B cell (primary cell): ENCODE measurements at regions not wholly inside any gene's neighbourhood (a gene's known extent, or its start where the extent isn't known, plus 50 kb on each side); places are given as distances from the start of the nearest gene placed in this dataset.

Source experiments
- ATAC-seq: fragments of 200-7000 bp; cut with Tn5 transposase; one replicate; pipeline ENCODE4 v1.10.0; 2021; ENCODE audit warnings: low read depth, mild to moderate bottlenecking, moderate number of reproducible peaks, moderate library complexity
- CTCF ChIA-PET: fragments of 350-600 bp; sonication (Branson Sonifier 250); formaldehyde crosslinking; loops from one replicate; lab custom pipeline; 2021; ENCODE audit warnings: antibody characterized with exemption, inconsistent platforms; lab: Charles Lee
- POLR2A ChIA-PET: fragments of 350-600 bp; sonication (Branson Sonifier 250); formaldehyde crosslinking; loops from one replicate; lab custom pipeline; 2021; ENCODE audit warnings: antibody characterized with exemption; lab: Charles Lee
- DNase-seq: peaks from one replicate; pipeline ENCODE4 v3.0.0; 2013
- H2AFZ ChIP-seq: 2 replicates; pipeline ENCODE4 v1.6.1; 2012; ENCODE audit warnings: mild to moderate bottlenecking, low read depth, low read length; ENCODE audit not compliant: insufficient read depth, poor library complexity, severe bottlenecking
- H3K27ac ChIP-seq, 2 donors: 1 replicate in 1 of 2; 2 replicates in 1 of 2; pipeline ENCODE4 v1.5.1; 2012 to 2013; ENCODE audit warnings: low read length in 2 of 2, mild to moderate bottlenecking in 2 of 2, moderate library complexity in 1 of 2
- H3K27me3 ChIP-seq, 4 experiments: fragments of 200-600 bp in 1 of 4; sonication (generic) in 1 of 4; replicated peaks in 1 of 4; 1 replicate in 2 of 4; 2 replicates in 2 of 4; pipeline versions ENCODE4 v1.6.1 to v1.7.0; 2013 to 2016; ENCODE audit warnings: low read length in 3 of 4, mild to moderate bottlenecking in 2 of 4, mixed read lengths in 1 of 4, moderate library complexity in 1 of 4; ENCODE audit not compliant: insufficient read depth in 4 of 4, control insufficient read depth in 3 of 4; ENCODE audit errors: control extremely low read depth in 1 of 4
- H3K36me3 ChIP-seq, 2 experiments: replicated peaks in 1 of 2; 1 replicate in 1 of 2; 2 replicates in 1 of 2; pipeline versions ENCODE4 v1.6.1 to v1.7.1; 2013; ENCODE audit warnings: low read length in 1 of 2; ENCODE audit not compliant: insufficient read depth in 2 of 2, control insufficient read depth in 1 of 2; ENCODE audit errors: control extremely low read depth in 1 of 2, extremely low read depth in 1 of 2
- H3K4me1 ChIP-seq, 2 donors: fragments of 200-600 bp in 1 of 2; sonication (generic) in 1 of 2; 1 replicate in 1 of 2; 2 replicates in 1 of 2; pipeline versions ENCODE4 v1.5.1 to v1.6.1; 2013 to 2017; ENCODE audit warnings: low read length in 2 of 2; ENCODE audit not compliant: control insufficient read depth in 2 of 2, insufficient read depth in 2 of 2
- H3K4me2 ChIP-seq: replicated peaks from 2 replicates; pipeline ENCODE3; 2012; ENCODE audit warnings: mild to moderate bottlenecking, low read depth, low read length; ENCODE audit not compliant: poor library complexity, severe bottlenecking
- H3K4me3 ChIP-seq, 5 experiments: fragments of 200-600 bp in 1 of 5; sonication (generic) in 1 of 5; 1 replicate in 3 of 5; 2 replicates in 2 of 5; pipeline versions ENCODE4 v1.5.1 to v1.7.0; 2011 to 2016; ENCODE audit warnings: low read length in 4 of 5, mild to moderate bottlenecking in 4 of 5, low read depth in 2 of 5, control low read depth in 1 of 5, moderate library complexity in 1 of 5; ENCODE audit not compliant: insufficient read depth in 1 of 5; ENCODE audit errors: control extremely low read depth in 1 of 5, extremely low read depth in 1 of 5
- H3K79me2 ChIP-seq: fragments of 200-600 bp; sonication (generic); one replicate; pipeline ENCODE4 v1.6.0; 2016; ENCODE audit warnings: low read length; ENCODE audit not compliant: control insufficient read depth, insufficient read depth
- H3K9ac ChIP-seq: fragments of 200-600 bp; sonication (generic); 2 replicates; pipeline ENCODE4 v1.6.1; 2017; ENCODE audit warnings: mild to moderate bottlenecking, low read length, moderate library complexity
- H3K9me3 ChIP-seq, 3 donors: one replicate each; pipeline versions ENCODE4 v1.6.1 to v1.7.1; 2013; ENCODE audit warnings: low read length in 2 of 3; ENCODE audit not compliant: control insufficient read depth in 2 of 3, insufficient read depth in 1 of 3; ENCODE audit errors: control extremely low read depth in 1 of 3
- H4K20me1 ChIP-seq: 2 replicates; pipeline ENCODE4 v1.6.0; 2012; ENCODE audit warnings: mild to moderate bottlenecking, low read length; ENCODE audit not compliant: insufficient read depth, control insufficient read depth, poor library complexity, severe bottlenecking
- H3K27ac Mint-ChIP-seq: one replicate; pipeline ENCODE4 v1.8.0; 2021; ENCODE audit warnings: mixed read lengths
- H3K27me3 Mint-ChIP-seq: one replicate; pipeline ENCODE4 v1.8.0; 2021; ENCODE audit warnings: mixed read lengths
- H3K4me1 Mint-ChIP-seq: one replicate; pipeline ENCODE4 v1.8.0; 2021; ENCODE audit warnings: mixed read lengths
- H3K4me3 Mint-ChIP-seq: one replicate; pipeline ENCODE4 v1.8.0; 2021; ENCODE audit warnings: mixed read lengths
- H3K9me3 Mint-ChIP-seq: one replicate; pipeline ENCODE4 v1.8.0; 2022; ENCODE audit warnings: mixed read lengths; ENCODE audit not compliant: insufficient read depth
- CTCF ChIP-seq: fragments of 200-600 bp; IDR thresholded peaks from one replicate; pipeline ENCODE4 v1.8.0; 2022; ENCODE audit warnings: antibody characterized with exemption, mild to moderate bottlenecking
- EZH2 ChIP-seq: IDR thresholded peaks from 2 replicates; pipeline ENCODE4 v1.6.1; 2012; ENCODE audit warnings: borderline replicate concordance, low read depth, mild to moderate bottlenecking, moderate library complexity, low read length; ENCODE audit not compliant: insufficient read depth, poor library complexity, severe bottlenecking
- whole genome bisulfite sequencing: methylation state at CpG from one replicate; pipeline ENCODE4 v1.1.5; 2013; ENCODE audit warnings: missing lambda C conversion rate; ENCODE audit not compliant: insufficient coverage; 5-methylcytosine and 5-hydroxymethylcytosine counted together
- intact Hi-C: fragments of 100-400 bp; cut with micrococcal nuclease; formaldehyde crosslinking; loops from one replicate; pipeline ENCODE4 v1.10.0; 2022

GRCh38 chr18:75558790-75559189 lies 131.3 kb upstream of the SMIM21 start:
- ATAC-seq = no peak
- H3K9ac ChIP-seq = no peak overlapping the region
- no peak for TF ChIP-seq EZH2
- no peak for TF ChIP-seq CTCF
- no peak overlapping the region for H2AFZ ChIP-seq
- no peak overlapping the region for H3K4me2 ChIP-seq
- H3K9me3 Mint-ChIP-seq = no peaks in the 10 kb centered on the region
- ChIA-PET POLR2A (no interaction called here), CTCF (no interaction called here)
- no peaks in the 10 kb centered on the region for H3K79me2 ChIP-seq
- no peaks in the 10 kb centered on the region for H3K4me1 ChIP-seq
- H3K4me3 ChIP-seq = no peak overlapping the region
- H3K4me3 Mint-ChIP-seq = no peak overlapping the region
- H3K36me3 ChIP-seq = no peaks in the 10 kb centered on the region
- intact Hi-C loops = no loop called here
- WGBS = no CpG with 5 or more reads among the region's 1 CpG
- H3K27me3 ChIP-seq = no peaks in the 10 kb centered on the region
- no peaks in the 10 kb centered on the region for H3K27me3 Mint-ChIP-seq
- H3K9me3 ChIP-seq = peaks cover 0 to 4% (median 0%) of the 10 kb centered on the region in 3 donors
- no peak for DNase-seq
- H4K20me1 ChIP-seq = no peaks in the 10 kb centered on the region
- H3K27ac ChIP-seq = no peak overlapping the region
- H3K27ac Mint-ChIP-seq = no peak overlapping the region
- no peaks in the 10 kb centered on the region for H3K4me1 Mint-ChIP-seq

DNA sequence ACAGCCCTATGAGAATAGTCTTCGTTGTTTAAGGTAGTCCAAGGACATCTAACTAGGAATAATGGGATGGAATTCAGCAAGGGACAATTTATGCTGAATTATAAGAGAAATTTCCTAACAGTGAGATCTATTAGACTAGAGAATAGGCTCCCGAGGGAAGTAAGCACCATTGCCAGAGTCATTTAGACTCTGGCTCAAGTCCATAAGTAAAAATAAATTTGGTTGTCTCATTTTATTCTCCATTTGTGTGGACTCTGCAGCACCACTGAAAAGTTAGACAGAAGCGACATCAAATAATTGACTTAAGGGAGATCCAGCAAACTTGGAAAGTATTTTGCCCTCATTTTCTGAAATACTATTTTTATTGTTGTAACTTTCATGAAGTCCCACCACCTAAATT lies 129.3 kb upstream of the SMIM21 start:
- no peaks in the 10 kb centered on the region for H3K36me3 ChIP-seq

More for the DNA sequence above, 129.3 kb upstream of the SMIM21 start:
- no peaks in the 10 kb centered on the region for H3K9me3 Mint-ChIP-seq
- H3K27ac ChIP-seq = no peak overlapping the region
- H4K20me1 ChIP-seq = no peaks in the 10 kb centered on the region
- no peaks in the 10 kb centered on the region for H3K27me3 ChIP-seq
- ATAC-seq = no peak
- H3K27ac Mint-ChIP-seq = no peak overlapping the region
- peaks cover 0 to 4% (median 0%) of the 10 kb centered on the region in 3 donors for H3K9me3 ChIP-seq
- H2AFZ ChIP-seq = no peak overlapping the region
- DNase-seq = no peak
- H3K4me3 ChIP-seq = no peak overlapping the region
- H3K79me2 ChIP-seq = no peaks in the 10 kb centered on the region
- intact Hi-C loops = no loop called here
- TF ChIP-seq EZH2 (no peak), CTCF (no peak)
- CTCF ChIA-PET = no interaction called here
- peaks cover 5% of the 10 kb centered on the region for H3K27me3 Mint-ChIP-seq
- no peaks in the 10 kb centered on the region for H3K4me1 Mint-ChIP-seq
- no peaks in the 10 kb centered on the region for H3K4me1 ChIP-seq
- POLR2A ChIA-PET = no interaction called here
- H3K4me2 ChIP-seq = no peak overlapping the region
- H3K9ac ChIP-seq = no peak overlapping the region
- WGBS = 80% methylated on average over 1 of the region's 3 CpGs
- H3K4me3 Mint-ChIP-seq = no peak overlapping the region
